WTC11 (cell line): ENCODE measurements at regions not wholly inside any gene's neighbourhood (a gene's known extent, or its start where the extent isn't known, plus 50 kb on each side); places are given as distances from the start of the nearest gene placed in this dataset.

ENCODE experiments used
- ATAC-seq: fragments of 200-7000 bp; cut with Tn5 transposase; 2 replicates; pipeline ENCODE4 v1.10.0; 2021; ENCODE audit warnings: mild to moderate bottlenecking, moderate library complexity
- CTCF ChIA-PET: fragments of 300-600 bp; sonication (Branson Sonifier 250); formaldehyde crosslinking; loops from one replicate; lab custom pipeline; 2021; ENCODE audit warnings: antibody characterized with exemption; lab: Charles Lee
- POLR2A ChIA-PET: fragments of 350-600 bp; sonication (Branson Sonifier 250); formaldehyde crosslinking; loops from one replicate; lab custom pipeline; 2021; ENCODE audit warnings: antibody characterized with exemption; lab: Charles Lee
- DNase-seq: peaks from one replicate; pipeline ENCODE4 v3.0.0; 2021; ENCODE audit warnings: low spot score
- H3K27ac Mint-ChIP-seq: 2 replicates; pipeline ENCODE4 v1.8.0; 2021; ENCODE audit warnings: mixed read lengths
- H3K27me3 Mint-ChIP-seq: 2 replicates; pipeline ENCODE4 v1.8.0; 2021; ENCODE audit warnings: low read depth, mild to moderate bottlenecking, moderate library complexity, mixed read lengths
- H3K36me3 Mint-ChIP-seq: 2 replicates; pipeline ENCODE4 v1.8.0; 2021; ENCODE audit warnings: mixed read lengths
- H3K4me1 Mint-ChIP-seq: 2 replicates; pipeline ENCODE4 v1.8.0; 2022; ENCODE audit warnings: mixed read lengths
- H3K4me3 Mint-ChIP-seq: 2 replicates; pipeline ENCODE4 v1.8.0; 2021; ENCODE audit warnings: mild to moderate bottlenecking, moderate library complexity, mixed read lengths
- H3K9me3 Mint-ChIP-seq: 2 replicates; pipeline ENCODE4 v1.8.0; 2021; ENCODE audit warnings: mixed read lengths
- AFF4 ChIP-seq: sonication (generic); formaldehyde crosslinking; IDR thresholded peaks from 2 replicates; pipeline ENCODE4 v1.8.1; 2023; ENCODE audit warnings: mild to moderate bottlenecking, missing genetic modification reagents, borderline replicate concordance
- AR ChIP-seq: fragments of 250-450 bp; sonication (Bioruptor Pico); IDR thresholded peaks from 2 replicates; pipeline ENCODE4 v1.9.0; 2021; ENCODE audit warnings: mild to moderate bottlenecking
- FOXP1 ChIP-seq: sonication (generic); formaldehyde crosslinking; IDR thresholded peaks from 2 replicates; pipeline ENCODE4 v1.8.0; 2022; ENCODE audit warnings: missing genetic modification reagents, mild to moderate bottlenecking, moderate library complexity, borderline replicate concordance
- MYBL2 ChIP-seq: sonication (generic); formaldehyde crosslinking; IDR thresholded peaks from 2 replicates; pipeline ENCODE4 v1.8.1; 2023; ENCODE audit warnings: mild to moderate bottlenecking, moderate library complexity, missing genetic modification reagents
- NR1H2 ChIP-seq: sonication (generic); formaldehyde crosslinking; IDR thresholded peaks from 2 replicates; pipeline ENCODE4 v1.9.0; 2021; ENCODE audit warnings: mild to moderate bottlenecking, moderate library complexity, missing genetic modification reagents
- NR3C1 ChIP-seq: sonication (generic); formaldehyde crosslinking; conservative IDR thresholded peaks from 2 replicates; pipeline ENCODE4 v1.8.1; 2023; ENCODE audit warnings: low read depth, mild to moderate bottlenecking, missing genetic modification reagents
- PREB ChIP-seq: sonication (generic); formaldehyde crosslinking; IDR thresholded peaks from 2 replicates; pipeline ENCODE4 v1.8.1; 2022; ENCODE audit warnings: mild to moderate bottlenecking, missing genetic modification reagents, moderate library complexity, borderline replicate concordance
- PRRX2 ChIP-seq: fragments of 250-450 bp; sonication (Bioruptor Pico); IDR thresholded peaks from 2 replicates; pipeline ENCODE4 v1.8.0; 2021; ENCODE audit warnings: mild to moderate bottlenecking
- SMAD3 ChIP-seq: sonication (generic); formaldehyde crosslinking; IDR thresholded peaks from 2 replicates; pipeline ENCODE4 v1.8.0; 2022; ENCODE audit warnings: missing genetic modification reagents, mild to moderate bottlenecking, borderline replicate concordance
- SOX15 ChIP-seq: fragments of 250-450 bp; sonication (Bioruptor Pico); IDR thresholded peaks from 2 replicates; pipeline ENCODE4 v1.9.0; 2021; ENCODE audit warnings: mild to moderate bottlenecking
- ZBTB21 ChIP-seq: sonication (generic); formaldehyde crosslinking; IDR thresholded peaks from 2 replicates; pipeline ENCODE4 v1.8.1; 2023; ENCODE audit warnings: mild to moderate bottlenecking, missing genetic modification reagents, borderline replicate concordance
- ZNF219 ChIP-seq: sonication (generic); formaldehyde crosslinking; IDR thresholded peaks from 2 replicates; pipeline ENCODE4 v1.8.0; 2023; ENCODE audit warnings: missing genetic modification reagents, mild to moderate bottlenecking, borderline replicate concordance
- ZNF232 ChIP-seq: sonication (generic); formaldehyde crosslinking; IDR thresholded peaks from 2 replicates; pipeline ENCODE4 v1.8.0; 2022; ENCODE audit warnings: mild to moderate bottlenecking, missing genetic modification reagents
- ZNF317 ChIP-seq: sonication (generic); formaldehyde crosslinking; IDR thresholded peaks from 2 replicates; pipeline ENCODE4 v1.8.1; 2023; ENCODE audit warnings: low read depth, mild to moderate bottlenecking, moderate library complexity, missing genetic modification reagents, borderline replicate concordance
- ZNF425 ChIP-seq: fragments of 250-450 bp; sonication (Bioruptor Pico); conservative IDR thresholded peaks from 2 replicates; pipeline ENCODE4 v1.9.0; 2021; ENCODE audit warnings: mild to moderate bottlenecking
- TF ChIP-seq, protein P1 (sequence below): sonication (generic); formaldehyde crosslinking; IDR thresholded peaks from 2 replicates; pipeline ENCODE4 v1.8.0; 2022; ENCODE audit warnings: mild to moderate bottlenecking, missing genetic modification reagents
- TF ChIP-seq, protein P2 (sequence below): sonication (generic); formaldehyde crosslinking; IDR thresholded peaks from 2 replicates; pipeline ENCODE4 v1.8.1; 2023; ENCODE audit warnings: mild to moderate bottlenecking, moderate library complexity, missing genetic modification reagents
- TF ChIP-seq, protein P3 (sequence below): sonication (generic); formaldehyde crosslinking; IDR thresholded peaks from 2 replicates; pipeline ENCODE4 v1.8.1; 2022; ENCODE audit warnings: low read depth, mild to moderate bottlenecking, moderate library complexity, missing genetic modification reagents, borderline replicate concordance

DNA sequence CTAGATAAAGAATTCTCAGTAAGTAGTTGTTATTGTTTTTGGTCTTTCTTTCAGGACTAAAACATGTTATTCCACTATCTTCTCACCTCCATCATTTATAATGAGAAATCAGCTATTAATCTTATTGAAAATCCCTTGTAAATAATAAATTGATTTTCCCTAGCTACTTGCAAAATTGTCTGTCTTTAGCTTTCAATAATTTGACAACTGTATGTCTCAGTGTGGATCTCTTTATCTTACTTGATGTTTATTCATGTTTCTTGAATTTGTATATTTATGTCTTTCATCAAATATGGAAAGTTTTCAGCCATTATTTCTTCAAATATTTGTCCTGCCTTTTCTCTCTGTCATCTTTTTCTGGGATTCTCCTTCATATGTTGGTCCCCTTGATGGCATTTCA is 117.1 kb upstream of the ANTXRL start:
- Mint-ChIP-seq H3K27ac (no peak overlapping the region), H3K27me3 (no peaks in the 10 kb centered on the region), H3K4me1 (peaks cover 3% of the 10 kb centered on the region), H3K4me3 (no peak overlapping the region), H3K36me3 (no peaks in the 10 kb centered on the region), H3K9me3 (peaks cover 5% of the 10 kb centered on the region)
- DNase-seq (no peak), ATAC-seq (no peak)
- ChIA-PET CTCF (no interaction called here), POLR2A (no interaction called here)
- TF ChIP-seq ZNF425, result no peak
- peak; percentile 41; the same call in 1 of the 2 replicates for TF ChIP-seq ZNF317 (CRISPR knock-in tag)
- TF ChIP-seq ZNF232 (CRISPR knock-in tag), result no peak
- TF ChIP-seq SMAD3 (CRISPR knock-in tag), result no peak
- no peak for TF ChIP-seq AFF4 (CRISPR knock-in tag)

GRCh38 chr10:46170789-46171188 is 116.0 kb upstream of the ANTXRL start:
- CTCF ChIA-PET, result no interaction called here
- Mint-ChIP-seq H3K27ac (no peak overlapping the region), H3K9me3 (peaks cover 5% of the 10 kb centered on the region), H3K36me3 (no peaks in the 10 kb centered on the region), H3K27me3 (no peaks in the 10 kb centered on the region), H3K4me3 (no peak overlapping the region), H3K4me1 (peaks cover 13% of the 10 kb centered on the region)
- ATAC-seq (no peak), DNase-seq (no peak)
- POLR2A ChIA-PET, result no interaction called here
- TF ChIP-seq ZNF425 (no peak), NR3C1 (no peak), PREB (CRISPR knock-in tag) (no peak), SOX15 (CRISPR knock-in tag) (no peak), PRRX2 (CRISPR knock-in tag) (no peak), SMAD3 (CRISPR knock-in tag) (no peak), MYBL2 (CRISPR knock-in tag) (no peak), FOXP1 (CRISPR knock-in tag) (no peak), NR1H2 (CRISPR knock-in tag) (no peak), AR (no peak), ZNF219 (CRISPR knock-in tag) (no peak), ZBTB21 (no peak)
- TF ChIP-seq, protein P1, sequence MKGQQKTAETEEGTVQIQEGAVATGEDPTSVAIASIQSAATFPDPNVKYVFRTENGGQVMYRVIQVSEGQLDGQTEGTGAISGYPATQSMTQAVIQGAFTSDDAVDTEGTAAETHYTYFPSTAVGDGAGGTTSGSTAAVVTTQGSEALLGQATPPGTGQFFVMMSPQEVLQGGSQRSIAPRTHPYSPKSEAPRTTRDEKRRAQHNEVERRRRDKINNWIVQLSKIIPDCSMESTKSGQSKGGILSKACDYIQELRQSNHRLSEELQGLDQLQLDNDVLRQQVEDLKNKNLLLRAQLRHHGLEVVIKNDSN, result no peak
- TF ChIP-seq, protein P2, sequence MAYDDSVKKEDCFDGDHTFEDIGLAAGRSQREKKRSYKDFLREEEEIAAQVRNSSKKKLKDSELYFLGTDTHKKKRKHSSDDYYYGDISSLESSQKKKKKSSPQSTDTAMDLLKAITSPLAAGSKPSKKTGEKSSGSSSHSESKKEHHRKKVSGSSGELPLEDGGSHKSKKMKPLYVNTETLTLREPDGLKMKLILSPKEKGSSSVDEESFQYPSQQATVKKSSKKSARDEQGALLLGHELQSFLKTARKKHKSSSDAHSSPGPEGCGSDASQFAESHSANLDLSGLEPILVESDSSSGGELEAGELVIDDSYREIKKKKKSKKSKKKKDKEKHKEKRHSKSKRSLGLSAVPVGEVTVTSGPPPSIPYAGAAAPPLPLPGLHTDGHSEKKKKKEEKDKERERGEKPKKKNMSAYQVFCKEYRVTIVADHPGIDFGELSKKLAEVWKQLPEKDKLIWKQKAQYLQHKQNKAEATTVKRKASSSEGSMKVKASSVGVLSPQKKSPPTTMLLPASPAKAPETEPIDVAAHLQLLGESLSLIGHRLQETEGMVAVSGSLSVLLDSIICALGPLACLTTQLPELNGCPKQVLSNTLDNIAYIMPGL, result no peak
- TF ChIP-seq, protein P3, sequence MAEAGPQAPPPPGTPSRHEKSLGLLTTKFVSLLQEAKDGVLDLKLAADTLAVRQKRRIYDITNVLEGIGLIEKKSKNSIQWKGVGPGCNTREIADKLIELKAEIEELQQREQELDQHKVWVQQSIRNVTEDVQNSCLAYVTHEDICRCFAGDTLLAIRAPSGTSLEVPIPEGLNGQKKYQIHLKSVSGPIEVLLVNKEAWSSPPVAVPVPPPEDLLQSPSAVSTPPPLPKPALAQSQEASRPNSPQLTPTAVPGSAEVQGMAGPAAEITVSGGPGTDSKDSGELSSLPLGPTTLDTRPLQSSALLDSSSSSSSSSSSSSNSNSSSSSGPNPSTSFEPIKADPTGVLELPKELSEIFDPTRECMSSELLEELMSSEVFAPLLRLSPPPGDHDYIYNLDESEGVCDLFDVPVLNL (CRISPR knock-in tag), result no peak
